ENCODE measurements at regions not wholly inside any gene's neighbourhood (a gene's known extent, or its start where the extent isn't known, plus 50 kb on each side); places are given as distances from the start of the nearest gene placed in this dataset.
A peak's percentile ranks its signal among the peaks of the same experiment; 100 is the strongest.
"Not testable (repeated sequence)": the region's sequence is repeated elsewhere in the genome, so short reads cannot be mapped to it uniquely, and the experiment has no call there.

GRCh38 chr1:4133297-4133938 is 233.3 kb upstream of the C1orf174 start:
- no peak overlapping the region for H3K27ac ChIP-seq
- H3K4me3 ChIP-seq, result peak overlapping the region; percentile 29 to 58
- intact Hi-C loops (cut with DNase I; ENCODE audit: low total_unique reads), result no loop called here
- peaks cover 5% of the 10 kb centered on the region for H3K4me1 ChIP-seq
- TF ChIP-seq POLR2A (IDR thresholded peaks at IDR 0.05) (no peak), CTCF (IDR thresholded peaks at IDR 0.05) (no peak)
- no peaks in the 10 kb centered on the region for H3K9me3 ChIP-seq
- no peaks in the 10 kb centered on the region for H3K36me3 ChIP-seq (ENCODE audit: low read depth, missing control alignments)
- no peaks in the 10 kb centered on the region for H3K27me3 ChIP-seq
- WGBS, 2 donors, result 40 to 41% methylated on average over 16 to 24 of the region's 24 CpGs
- peak; percentile 16 for DNase-seq

- 28% methylated on average over 9 of the region's 9 CpGs for WGBS, 2 donors
- no peak overlapping the region for H3K27ac ChIP-seq
- H3K4me3 ChIP-seq, result no peak overlapping the region
- peaks cover 8% of the 10 kb centered on the region for H3K4me1 ChIP-seq
- H3K36me3 ChIP-seq (ENCODE audit: low read depth, missing control alignments), result no peaks in the 10 kb centered on the region
- DNase-seq, result no peak
- intact Hi-C loops (cut with DNase I; ENCODE audit: low total_unique reads), result no loop called here
- H3K27me3 ChIP-seq, result no peaks in the 10 kb centered on the region
- no peaks in the 10 kb centered on the region for H3K9me3 ChIP-seq
- TF ChIP-seq POLR2A (IDR thresholded peaks at IDR 0.05), result no peak
- TF ChIP-seq CTCF (IDR thresholded peaks at IDR 0.05), result no peak
These were observed 233.9 kb upstream of the C1orf174 start for GRCh38 chr1:4133939-4134321.

- H3K27ac ChIP-seq, H3K27me3 ChIP-seq: not testable (repeated sequence)
These were observed 235.8 kb upstream of the C1orf174 start for GRCh38 chr1:4135853-4136252.

GRCh38 chr1:4137621-4138415 is 237.7 kb upstream of the C1orf174 start:
- 28 to 36% methylated on average over 14 of the region's 14 CpGs for WGBS, 2 donors
- Histone ChIP-seq H3K36me3 (ENCODE audit: low read depth, missing control alignments) (no peaks in the 10 kb centered on the region), H3K4me3 (no peak overlapping the region), H3K9me3 (no peaks in the 10 kb centered on the region), H3K27ac (no peak overlapping the region), H3K27me3 (no peaks in the 10 kb centered on the region), H3K4me1 (peaks cover 8% of the 10 kb centered on the region)
- intact Hi-C loops (cut with DNase I; ENCODE audit: low total_unique reads), result no loop called here
- TF ChIP-seq POLR2A (IDR thresholded peaks at IDR 0.05), result no peak
- no peak for TF ChIP-seq CTCF (IDR thresholded peaks at IDR 0.05)
- DNase-seq, result peak; percentile 66

More at GRCh38 chr1:4135853-4136252, 235.8 kb upstream of the C1orf174 start:
- intact Hi-C loops (cut with DNase I; ENCODE audit: low total_unique reads); DNase-seq; H3K9me3 ChIP-seq; H3K4me3 ChIP-seq; H3K4me1 ChIP-seq; H3K36me3 ChIP-seq (ENCODE audit: low read depth, missing control alignments): not testable (repeated sequence)

GRCh38 chr1:4139646-4140045 is 239.6 kb upstream of the C1orf174 start:
- TF ChIP-seq POLR2A (IDR thresholded peaks at IDR 0.05) (no peak), CTCF (IDR thresholded peaks at IDR 0.05) (no peak)
- no peaks in the 10 kb centered on the region for H3K9me3 ChIP-seq
- H3K4me1 ChIP-seq, result peaks cover 8% of the 10 kb centered on the region
- intact Hi-C loops (cut with DNase I; ENCODE audit: low total_unique reads), result no loop called here
- H3K4me3 ChIP-seq, result no peak overlapping the region
- no peak for DNase-seq
- 94 to 96% methylated on average over 8 of the region's 8 CpGs for WGBS, 2 donors
- H3K36me3 ChIP-seq (ENCODE audit: low read depth, missing control alignments), result no peaks in the 10 kb centered on the region
- H3K27me3 ChIP-seq, result no peaks in the 10 kb centered on the region
- no peak overlapping the region for H3K27ac ChIP-seq
